Neural crest cell (in vitro differentiated cells): ENCODE measurements at regions not wholly inside any gene's neighbourhood (a gene's known extent, or its start where the extent isn't known, plus 50 kb on each side); places are given as distances from the start of the nearest gene placed in this dataset.

ENCODE experiments used
- DNase-seq: peaks from one replicate; pipeline ENCODE4 v3.0.0; 2021; ENCODE audit warnings: low read depth, mixed read lengths, low spot score
- H3K27ac Mint-ChIP-seq: one replicate; pipeline ENCODE4 v1.8.0; 2021; ENCODE audit warnings: mild to moderate bottlenecking, mixed read lengths; ENCODE audit not compliant: unreplicated experiment
- H3K27me3 Mint-ChIP-seq: 2 replicates; pipeline ENCODE4 v1.8.0; 2021; ENCODE audit warnings: low read depth, mild to moderate bottlenecking, mixed read lengths
- H3K36me3 Mint-ChIP-seq: 2 replicates; pipeline ENCODE4 v1.8.0; 2021; ENCODE audit warnings: low read depth, mild to moderate bottlenecking, mixed read lengths
- H3K4me1 Mint-ChIP-seq: 2 replicates; pipeline ENCODE4 v1.8.0; 2021; ENCODE audit warnings: mixed read lengths
- H3K4me3 Mint-ChIP-seq: one replicate; pipeline ENCODE4 v1.8.0; 2021; ENCODE audit warnings: mild to moderate bottlenecking, mixed read lengths
- H3K9me3 Mint-ChIP-seq: 2 replicates; pipeline ENCODE4 v1.8.0; 2021; ENCODE audit warnings: mixed read lengths
- CTCF ChIP-seq: fragments of 200-600 bp; sonication (generic); conservative IDR thresholded peaks from 2 replicates; pipeline ENCODE4 v1.5.0; 2021; ENCODE audit warnings: antibody characterized with exemption, mild to moderate bottlenecking

GRCh38 chr16:51888534-51888933, 658.4 kb downstream of the TOX3 start:
- no peak for DNase-seq
- TF ChIP-seq CTCF, result no peak
- Mint-ChIP-seq H3K27me3 (no peaks in the 10 kb centered on the region), H3K36me3 (no peaks in the 10 kb centered on the region), H3K4me3 (no peak overlapping the region), H3K9me3 (peaks cover 3% of the 10 kb centered on the region), H3K27ac (no peak overlapping the region), H3K4me1 (no peaks in the 10 kb centered on the region)

GRCh38 chr16:51888016-51888415, 658.9 kb downstream of the TOX3 start:
- Mint-ChIP-seq H3K27ac (no peak overlapping the region), H3K36me3 (no peaks in the 10 kb centered on the region), H3K27me3 (no peaks in the 10 kb centered on the region), H3K4me3 (no peak overlapping the region), H3K4me1 (no peaks in the 10 kb centered on the region), H3K9me3 (no peaks in the 10 kb centered on the region)
- TF ChIP-seq CTCF, result no peak
- no peak for DNase-seq

GRCh38 chr16:51886456-51886855, 660.5 kb downstream of the TOX3 start:
- H3K36me3 Mint-ChIP-seq, result no peaks in the 10 kb centered on the region
- H3K4me3 Mint-ChIP-seq, result no peak overlapping the region
- H3K27me3 Mint-ChIP-seq, result no peaks in the 10 kb centered on the region
- no peak overlapping the region for H3K27ac Mint-ChIP-seq
- no peaks in the 10 kb centered on the region for H3K4me1 Mint-ChIP-seq
- no peaks in the 10 kb centered on the region for H3K9me3 Mint-ChIP-seq
- no peak for DNase-seq
- TF ChIP-seq CTCF, result no peak

GRCh38 chr16:51884773-51885172, 662.2 kb downstream of the TOX3 start:
- DNase-seq, result no peak
- Mint-ChIP-seq H3K9me3 (no peaks in the 10 kb centered on the region), H3K36me3 (no peaks in the 10 kb centered on the region), H3K27ac (no peak overlapping the region), H3K4me3 (no peak overlapping the region), H3K4me1 (no peaks in the 10 kb centered on the region), H3K27me3 (no peaks in the 10 kb centered on the region)
- no peak for TF ChIP-seq CTCF

DNA sequence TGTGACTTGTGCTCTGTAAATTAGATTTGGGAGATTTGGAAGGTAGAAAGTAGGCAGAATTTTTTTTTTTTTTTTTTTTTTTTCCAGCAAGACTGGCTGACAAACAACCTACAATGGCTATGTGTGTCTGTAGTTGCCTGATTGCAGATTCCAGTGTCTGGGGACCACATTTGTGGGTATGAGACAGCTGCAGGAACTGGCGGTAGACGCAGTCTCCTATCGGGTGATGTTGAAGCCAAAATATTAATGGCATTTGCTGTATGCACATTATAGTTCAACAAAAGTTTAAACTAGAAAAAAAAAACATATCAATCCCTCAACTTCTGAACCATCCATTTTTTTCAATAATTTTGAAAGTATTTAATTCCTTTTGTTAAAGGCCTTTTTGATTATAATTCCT, 665.2 kb downstream of the TOX3 start:
- H3K36me3 Mint-ChIP-seq, result no peaks in the 10 kb centered on the region
- no peaks in the 10 kb centered on the region for H3K27me3 Mint-ChIP-seq
- TF ChIP-seq CTCF, result no peak
- no peak for DNase-seq
- H3K27ac Mint-ChIP-seq, result no peak overlapping the region
- no peaks in the 10 kb centered on the region for H3K9me3 Mint-ChIP-seq
- H3K4me3 Mint-ChIP-seq, result no peak overlapping the region
- no peaks in the 10 kb centered on the region for H3K4me1 Mint-ChIP-seq

DNA sequence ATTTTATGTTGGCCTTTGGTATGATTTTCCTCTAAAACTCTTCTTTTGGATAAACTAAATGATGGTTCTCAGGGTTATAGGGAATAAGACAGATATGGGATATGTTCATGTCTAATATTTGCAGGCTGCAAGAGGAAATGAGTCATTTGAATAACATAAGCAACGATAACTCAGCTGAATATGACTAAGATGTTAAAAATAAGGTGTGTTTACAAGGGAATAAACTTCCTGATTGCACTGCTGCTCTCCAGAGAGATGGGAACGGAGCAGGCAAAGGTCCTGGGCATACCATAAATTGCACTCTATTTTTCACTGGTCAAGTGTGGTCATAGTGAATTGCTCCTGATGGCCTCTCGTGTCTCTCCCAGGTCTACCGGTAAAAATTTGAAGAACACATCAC, 666.2 kb downstream of the TOX3 start:
- no peaks in the 10 kb centered on the region for H3K9me3 Mint-ChIP-seq
- no peak for TF ChIP-seq CTCF
- peaks cover 6% of the 10 kb centered on the region for H3K4me1 Mint-ChIP-seq
- H3K27me3 Mint-ChIP-seq, result no peaks in the 10 kb centered on the region
- H3K27ac Mint-ChIP-seq, result no peak overlapping the region
- H3K36me3 Mint-ChIP-seq, result no peaks in the 10 kb centered on the region
- no peak for DNase-seq
- H3K4me3 Mint-ChIP-seq, result no peak overlapping the region
